ENCODE measurements at regions not wholly inside any gene's neighbourhood (a gene's known extent, or its start where the extent isn't known, plus 50 kb on each side); places are given as distances from the start of the nearest gene placed in this dataset.

DNA sequence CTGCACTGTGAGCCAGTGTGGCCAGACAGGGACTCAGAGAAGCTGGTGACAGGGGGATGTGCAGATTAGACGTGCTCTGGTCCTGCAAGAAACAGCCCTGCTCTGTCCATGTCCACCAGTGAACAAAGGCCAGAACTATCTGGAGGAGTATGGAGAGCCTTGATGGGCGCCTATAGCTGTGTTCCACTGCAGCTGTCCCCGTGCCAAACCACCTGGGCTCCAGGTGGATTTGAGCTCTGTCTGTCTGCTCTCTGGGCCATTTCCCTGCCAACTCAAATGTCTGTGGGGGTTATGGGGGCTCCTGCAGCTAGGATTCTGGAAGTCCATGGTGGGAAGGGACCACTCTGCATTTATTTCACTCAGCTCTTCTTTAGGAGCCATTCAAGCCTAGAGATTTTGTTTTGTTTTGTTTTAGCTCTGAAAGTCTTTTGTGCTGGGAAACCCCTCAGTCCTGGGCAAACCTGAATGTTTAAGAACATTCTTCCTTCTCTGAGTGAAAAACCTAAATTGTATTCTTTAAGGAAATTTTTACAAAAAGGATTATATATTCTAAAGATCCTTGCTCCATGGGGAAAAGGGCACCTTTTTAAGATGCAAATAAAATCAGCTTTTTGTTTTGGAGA, 1039.5 kb upstream of the SORCS1 start (continued):
- TF ChIP-seq, protein P1, sequence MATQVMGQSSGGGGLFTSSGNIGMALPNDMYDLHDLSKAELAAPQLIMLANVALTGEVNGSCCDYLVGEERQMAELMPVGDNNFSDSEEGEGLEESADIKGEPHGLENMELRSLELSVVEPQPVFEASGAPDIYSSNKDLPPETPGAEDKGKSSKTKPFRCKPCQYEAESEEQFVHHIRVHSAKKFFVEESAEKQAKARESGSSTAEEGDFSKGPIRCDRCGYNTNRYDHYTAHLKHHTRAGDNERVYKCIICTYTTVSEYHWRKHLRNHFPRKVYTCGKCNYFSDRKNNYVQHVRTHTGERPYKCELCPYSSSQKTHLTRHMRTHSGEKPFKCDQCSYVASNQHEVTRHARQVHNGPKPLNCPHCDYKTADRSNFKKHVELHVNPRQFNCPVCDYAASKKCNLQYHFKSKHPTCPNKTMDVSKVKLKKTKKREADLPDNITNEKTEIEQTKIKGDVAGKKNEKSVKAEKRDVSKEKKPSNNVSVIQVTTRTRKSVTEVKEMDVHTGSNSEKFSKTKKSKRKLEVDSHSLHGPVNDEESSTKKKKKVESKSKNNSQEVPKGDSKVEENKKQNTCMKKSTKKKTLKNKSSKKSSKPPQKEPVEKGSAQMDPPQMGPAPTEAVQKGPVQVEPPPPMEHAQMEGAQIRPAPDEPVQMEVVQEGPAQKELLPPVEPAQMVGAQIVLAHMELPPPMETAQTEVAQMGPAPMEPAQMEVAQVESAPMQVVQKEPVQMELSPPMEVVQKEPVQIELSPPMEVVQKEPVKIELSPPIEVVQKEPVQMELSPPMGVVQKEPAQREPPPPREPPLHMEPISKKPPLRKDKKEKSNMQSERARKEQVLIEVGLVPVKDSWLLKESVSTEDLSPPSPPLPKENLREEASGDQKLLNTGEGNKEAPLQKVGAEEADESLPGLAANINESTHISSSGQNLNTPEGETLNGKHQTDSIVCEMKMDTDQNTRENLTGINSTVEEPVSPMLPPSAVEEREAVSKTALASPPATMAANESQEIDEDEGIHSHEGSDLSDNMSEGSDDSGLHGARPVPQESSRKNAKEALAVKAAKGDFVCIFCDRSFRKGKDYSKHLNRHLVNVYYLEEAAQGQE (IDR thresholded peaks at IDR 0.05; ENCODE audit: low read depth): no peak
- TF ChIP-seq ZFX (IDR thresholded peaks at IDR 0.05): no peak

DNA sequence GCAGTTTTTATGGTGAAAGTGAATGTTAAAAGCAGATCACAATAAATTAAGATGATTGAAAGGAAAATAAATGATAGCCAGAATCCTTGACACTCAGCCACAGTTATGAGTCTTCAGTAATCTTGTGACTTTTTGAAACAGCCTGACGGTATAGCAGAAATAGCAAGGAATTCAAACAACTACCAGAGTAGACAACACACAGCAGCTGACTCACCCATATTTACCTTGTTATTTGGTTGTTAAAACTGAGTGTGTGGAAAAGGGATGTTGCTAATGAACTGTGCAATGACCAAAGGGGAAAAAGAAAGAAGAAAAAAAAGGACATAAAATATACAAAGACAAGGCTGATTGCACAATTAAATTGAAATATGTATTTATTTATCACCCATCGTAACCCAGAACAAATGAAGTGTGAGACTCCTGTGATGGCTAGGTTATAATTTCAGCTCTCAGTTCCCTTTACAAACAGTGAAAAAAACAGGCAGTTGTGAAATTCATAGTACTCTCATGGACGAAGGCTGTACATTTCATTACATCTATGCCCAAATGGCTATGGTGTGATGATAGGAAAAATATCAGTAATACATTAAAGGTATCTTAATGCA, 1023.0 kb upstream of the SORCS1 start:
- Histone ChIP-seq H3K27ac (ENCODE audit: low read depth, low read length) (no peak overlapping the region), H3K9me2 (ENCODE audit: insufficient read depth) (no peaks in the 10 kb centered on the region), H3K4me1 (ENCODE audit: control insufficient read depth in 1 of 2, insufficient read depth in 2 of 2, low read length in 2 of 2) (no peaks in the 10 kb centered on the region), H3K36me3 (ENCODE audit: control insufficient read depth in 1 of 2, insufficient read depth in 2 of 2, low read length in 2 of 2) (no peaks in the 10 kb centered on the region), H3K27me3 (ENCODE audit: insufficient read depth, low read length) (no peaks in the 10 kb centered on the region), H3K9ac (ENCODE audit: low read length) (no peak overlapping the region), H3K4me2 (ENCODE audit: low read length) (no peak overlapping the region), H3K9me3 (ENCODE audit: control insufficient read depth in 1 of 2, insufficient read depth in 1 of 2, low read depth in 1 of 2, low read length in 2 of 2) (peaks cover 56 to 59% of the 10 kb centered on the region in 2 experiments; a peak in 3 of 4 replicates), H3K4me3 (replicated peaks in 1 of 2; ENCODE audit: low read depth in 1 of 2, low read length in 2 of 2) (no peak overlapping the region), H2AFZ (ENCODE audit: low read depth, low read length, poor library complexity, severe bottlenecking) (no peak overlapping the region), H4K20me1 (ENCODE audit: insufficient read depth) (no peaks in the 10 kb centered on the region), H3K79me2 (ENCODE audit: insufficient read depth, low read length) (no peaks in the 10 kb centered on the region)
- intact Hi-C loops (cut with micrococcal nuclease): no loop called here
- POLR2A ChIA-PET: no interaction called here
- no TSS peak for BruUV-seq (replicated peaks)
- RAD21 ChIA-PET (ENCODE audit: low non-redundant PET in 1 of 2, low total read pairs in 2 of 2, uncharacterized antibody in 2 of 2, unreplicated experiment in 2 of 2): no interaction called here
- CTCF ChIA-PET: no interaction called here
- ATAC-seq (no peak), DNase-seq (ENCODE audit: low read depth, low spot score) (no peak)
- TF ChIP-seq SIN3A (IDR thresholded peaks at IDR 0.05; ENCODE audit: low read depth) (no peak), JUND (IDR thresholded peaks at IDR 0.05) (no peak), EZH2phosphoT487 (IDR thresholded peaks at IDR 0.05; ENCODE audit: borderline replicate concordance) (no peak), POLR2A (IDR thresholded peaks at IDR 0.05; ENCODE audit: borderline replicate concordance, extremely low read depth, insufficient read depth, insufficient read length) (no peak), ZNF274 (IDR thresholded peaks at IDR 0.05; ENCODE audit: low read depth, low read length) (no peak), SP1 (IDR thresholded peaks at IDR 0.05; ENCODE audit: low read depth) (no peak), CEBPB (IDR thresholded peaks at IDR 0.05; ENCODE audit: low read depth) (no peak), CBX3 (IDR thresholded peaks at IDR 0.05; ENCODE audit: low read depth) (no peak), RAD21 (IDR thresholded peaks at IDR 0.05; ENCODE audit: low read depth) (no peak), ELF1 (IDR thresholded peaks at IDR 0.05; ENCODE audit: borderline replicate concordance, low read depth) (no peak), EZH2 (IDR thresholded peaks at IDR 0.05) (no peak)
- TF ChIP-seq, protein P2, sequence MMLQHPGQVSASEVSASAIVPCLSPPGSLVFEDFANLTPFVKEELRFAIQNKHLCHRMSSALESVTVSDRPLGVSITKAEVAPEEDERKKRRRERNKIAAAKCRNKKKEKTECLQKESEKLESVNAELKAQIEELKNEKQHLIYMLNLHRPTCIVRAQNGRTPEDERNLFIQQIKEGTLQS (IDR thresholded peaks at IDR 0.05): no peak
- TF ChIP-seq, protein P3, sequence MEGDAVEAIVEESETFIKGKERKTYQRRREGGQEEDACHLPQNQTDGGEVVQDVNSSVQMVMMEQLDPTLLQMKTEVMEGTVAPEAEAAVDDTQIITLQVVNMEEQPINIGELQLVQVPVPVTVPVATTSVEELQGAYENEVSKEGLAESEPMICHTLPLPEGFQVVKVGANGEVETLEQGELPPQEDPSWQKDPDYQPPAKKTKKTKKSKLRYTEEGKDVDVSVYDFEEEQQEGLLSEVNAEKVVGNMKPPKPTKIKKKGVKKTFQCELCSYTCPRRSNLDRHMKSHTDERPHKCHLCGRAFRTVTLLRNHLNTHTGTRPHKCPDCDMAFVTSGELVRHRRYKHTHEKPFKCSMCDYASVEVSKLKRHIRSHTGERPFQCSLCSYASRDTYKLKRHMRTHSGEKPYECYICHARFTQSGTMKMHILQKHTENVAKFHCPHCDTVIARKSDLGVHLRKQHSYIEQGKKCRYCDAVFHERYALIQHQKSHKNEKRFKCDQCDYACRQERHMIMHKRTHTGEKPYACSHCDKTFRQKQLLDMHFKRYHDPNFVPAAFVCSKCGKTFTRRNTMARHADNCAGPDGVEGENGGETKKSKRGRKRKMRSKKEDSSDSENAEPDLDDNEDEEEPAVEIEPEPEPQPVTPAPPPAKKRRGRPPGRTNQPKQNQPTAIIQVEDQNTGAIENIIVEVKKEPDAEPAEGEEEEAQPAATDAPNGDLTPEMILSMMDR (IDR thresholded peaks at IDR 0.05 in 2 of 3, conservative IDR thresholded peaks at IDR 0.05 in 1 of 3; ENCODE audit: borderline replicate concordance in 1 of 3, insufficient read depth in 1 of 3, low read depth in 2 of 3, low read length in 2 of 3): no peak
- TF ChIP-seq, protein P1 (IDR thresholded peaks at IDR 0.05; ENCODE audit: low read depth): no peak
- TF ChIP-seq, protein P4, sequence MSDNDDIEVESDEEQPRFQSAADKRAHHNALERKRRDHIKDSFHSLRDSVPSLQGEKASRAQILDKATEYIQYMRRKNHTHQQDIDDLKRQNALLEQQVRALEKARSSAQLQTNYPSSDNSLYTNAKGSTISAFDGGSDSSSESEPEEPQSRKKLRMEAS (IDR thresholded peaks at IDR 0.05): no peak

Data from HCT116 (cell line).